T-cell (primary cell): ENCODE measurements at regions not wholly inside any gene's neighbourhood (a gene's known extent, or its start where the extent isn't known, plus 50 kb on each side); places are given as distances from the start of the nearest gene placed in this dataset.

Source experiments
- ATAC-seq, 4 experiments: fragments of 200-7000 bp in 3 of 4; fragments of 150-1000 bp in 1 of 4; cut with Tn5 transposase; replicated peaks in 1 of 4; 1 replicate in 3 of 4; 2 replicates in 1 of 4; pipeline ENCODE4 v1.10.0; 2021; ENCODE audit warnings: moderate library complexity in 3 of 4, mild to moderate bottlenecking in 2 of 4, moderate number of reproducible peaks in 1 of 4
- CTCF ChIA-PET, 2 donors: fragments of 300-600 bp; sonication (Branson Sonifier 250); formaldehyde crosslinking; loops; one replicate each; lab custom pipeline; 2022; ENCODE audit warnings: antibody characterized with exemption in 2 of 2; lab: Charles Lee
- POLR2A ChIA-PET, 2 donors: fragments of 300-600 bp; sonication (Branson Sonifier 250); formaldehyde crosslinking; loops; one replicate each; lab custom pipeline; 2022; ENCODE audit warnings: antibody characterized with exemption in 2 of 2; lab: Charles Lee
- DNase-seq, 35 experiments: peaks; one replicate each; pipeline versions ENCODE4 v3.0.0 to v3.0.0-alpha.2; 2013 to 2023
- H3K27ac ChIP-seq: one replicate; pipeline ENCODE4 v1.5.1; 2013; ENCODE audit warnings: low read length
- H3K27me3 ChIP-seq, 2 experiments: replicated peaks in 1 of 2; 1 replicate in 1 of 2; 2 replicates in 1 of 2; pipeline versions ENCODE4 v1.6.1 to v1.7.0; 2013; ENCODE audit warnings: low read length in 1 of 2, mixed read lengths in 1 of 2; ENCODE audit not compliant: control insufficient read depth in 2 of 2, insufficient read depth in 2 of 2; ENCODE audit errors: extremely low read depth in 1 of 2
- H3K36me3 ChIP-seq, 2 donors: 1 replicate in 1 of 2; 2 replicates in 1 of 2; pipeline versions ENCODE4 v1.6.1 to v1.7.0; 2013; ENCODE audit warnings: low read length in 1 of 2; ENCODE audit not compliant: control insufficient read depth in 2 of 2, insufficient read depth in 1 of 2; ENCODE audit errors: extremely low read depth in 1 of 2
- H3K4me1 ChIP-seq, 2 experiments: 1 replicate in 1 of 2; 2 replicates in 1 of 2; pipeline versions ENCODE4 v1.6.1 to v1.7.0; 2013; ENCODE audit warnings: low read length in 2 of 2, mixed read lengths in 1 of 2; ENCODE audit not compliant: insufficient read depth in 2 of 2, control insufficient read depth in 1 of 2; ENCODE audit errors: extremely low read depth in 1 of 2
- H3K4me3 ChIP-seq, 2 donors: 1 replicate in 1 of 2; 2 replicates in 1 of 2; pipeline versions ENCODE4 v1.5.1 to v1.7.0; 2013; ENCODE audit warnings: mild to moderate bottlenecking in 2 of 2, low read length in 1 of 2, moderate library complexity in 1 of 2; ENCODE audit not compliant: control insufficient read depth in 1 of 2; ENCODE audit errors: extremely low read depth in 1 of 2
- H3K9me3 ChIP-seq: 2 replicates; pipeline ENCODE4 v1.7.0; 2013
- H3K27ac Mint-ChIP-seq, 2 donors: one replicate each; pipeline ENCODE4 v1.8.0; 2020 to 2021; ENCODE audit warnings: mild to moderate bottlenecking in 2 of 2, mixed read lengths in 2 of 2
- H3K27me3 Mint-ChIP-seq, 2 donors: one replicate each; pipeline ENCODE4 v1.8.0; 2021 to 2022; ENCODE audit warnings: mixed read lengths in 2 of 2
- H3K36me3 Mint-ChIP-seq: one replicate; pipeline ENCODE4 v1.8.0; 2021; ENCODE audit warnings: mixed read lengths
- H3K4me1 Mint-ChIP-seq, 3 donors: one replicate each; pipeline ENCODE4 v1.8.0; 2020 to 2022; ENCODE audit warnings: mixed read lengths in 3 of 3, mild to moderate bottlenecking in 1 of 3
- H3K4me3 Mint-ChIP-seq, 3 donors: one replicate each; pipeline ENCODE4 v1.8.0; 2020 to 2022; ENCODE audit warnings: mild to moderate bottlenecking in 3 of 3, mixed read lengths in 3 of 3, moderate library complexity in 3 of 3
- H3K9me3 Mint-ChIP-seq, 3 donors: one replicate each; pipeline ENCODE4 v1.8.0; 2020 to 2022; ENCODE audit warnings: mixed read lengths in 3 of 3
- WGBS: methylation state at CpG from one replicate; pipeline ENCODE4 v1.1.5; 2013; ENCODE audit warnings: missing lambda C conversion rate; ENCODE audit not compliant: insufficient coverage; 5-methylcytosine and 5-hydroxymethylcytosine counted together

DNA sequence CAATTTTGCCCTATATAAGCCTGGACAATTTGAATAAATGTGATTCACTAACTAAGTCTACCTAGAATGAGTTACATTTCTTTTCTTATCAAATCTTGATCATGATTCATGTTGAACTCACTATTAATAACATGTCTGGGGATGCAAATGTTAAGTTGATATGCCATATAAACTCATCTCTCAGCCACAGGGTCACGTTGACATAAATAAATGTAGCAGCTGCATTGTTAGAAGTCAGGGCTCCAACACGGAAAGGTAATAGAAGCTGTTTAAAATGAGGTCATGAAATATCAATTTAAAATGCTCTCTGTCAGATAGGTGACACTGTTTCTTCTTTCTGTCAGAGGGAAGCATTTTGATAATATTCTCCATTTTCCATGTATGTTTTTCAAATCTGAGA lies 521.9 kb downstream of the CCDC85A start:
- no CpG with 5 or more reads among the region's 2 CpGs for WGBS
- H3K36me3 Mint-ChIP-seq = no peaks in the 10 kb centered on the region
- no peak overlapping the region for H3K27ac ChIP-seq
- H3K4me1 ChIP-seq = no peaks in the 10 kb centered on the region
- POLR2A ChIA-PET = no interaction called here
- no peaks in the 10 kb centered on the region for H3K36me3 ChIP-seq
- no peaks in the 10 kb centered on the region for H3K9me3 ChIP-seq
- H3K4me3 Mint-ChIP-seq = no peak overlapping the region
- no peak overlapping the region for H3K4me3 ChIP-seq
- DNase-seq = no peak
- H3K27me3 ChIP-seq = no peaks in the 10 kb centered on the region
- no peaks in the 10 kb centered on the region for H3K4me1 Mint-ChIP-seq
- peaks cover 5 to 19% (median 6%) of the 10 kb centered on the region in 3 donors for H3K9me3 Mint-ChIP-seq
- H3K27ac Mint-ChIP-seq = no peak overlapping the region
- CTCF ChIA-PET = no interaction called here
- ATAC-seq = no peak
- H3K27me3 Mint-ChIP-seq = no peaks in the 10 kb centered on the region

DNA sequence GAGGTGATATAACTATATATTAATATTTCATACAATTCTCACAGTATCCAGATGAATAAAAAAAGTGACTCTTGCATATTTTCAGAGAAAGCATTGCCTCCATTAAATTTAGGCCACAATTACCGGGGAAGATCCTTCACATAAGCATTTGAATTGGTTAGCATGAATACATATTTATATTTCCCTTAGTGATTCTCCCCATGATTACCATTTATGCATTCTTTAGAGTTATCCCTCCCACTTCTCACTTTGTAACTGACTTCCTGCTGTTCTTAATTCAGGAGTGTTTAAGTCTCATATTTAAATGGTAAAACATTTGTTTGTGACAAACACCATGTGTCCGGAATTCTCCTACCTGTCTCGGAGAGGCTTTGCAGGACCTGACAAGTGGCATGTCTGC lies 523.4 kb downstream of the CCDC85A start:
- no peaks in the 10 kb centered on the region for H3K27me3 ChIP-seq
- ATAC-seq (no peak), DNase-seq (no peak)
- H3K4me3 Mint-ChIP-seq = no peak overlapping the region
- H3K4me1 ChIP-seq = no peaks in the 10 kb centered on the region
- H3K4me3 ChIP-seq = no peak overlapping the region
- ChIA-PET POLR2A (no interaction called here), CTCF (no interaction called here)
- WGBS = 100% methylated on average over 2 of the region's 3 CpGs
- H3K27ac ChIP-seq = no peak overlapping the region
- no peaks in the 10 kb centered on the region for H3K36me3 ChIP-seq
- no peaks in the 10 kb centered on the region for H3K36me3 Mint-ChIP-seq
- no peak overlapping the region for H3K27ac Mint-ChIP-seq
- H3K27me3 Mint-ChIP-seq = no peaks in the 10 kb centered on the region
- no peaks in the 10 kb centered on the region for H3K9me3 ChIP-seq
- no peaks in the 10 kb centered on the region for H3K4me1 Mint-ChIP-seq
- H3K9me3 Mint-ChIP-seq = peaks cover 0 to 19% (median 4%) of the 10 kb centered on the region in 3 donors

- no peak overlapping the region for H3K27ac ChIP-seq
- ChIA-PET POLR2A (no interaction called here), CTCF (no interaction called here)
- no peaks in the 10 kb centered on the region for H3K27me3 Mint-ChIP-seq
- no peak overlapping the region for H3K4me3 ChIP-seq
- no peak overlapping the region for H3K4me3 Mint-ChIP-seq
- no peaks in the 10 kb centered on the region for H3K9me3 ChIP-seq
- no peaks in the 10 kb centered on the region for H3K4me1 ChIP-seq
- no peak for ATAC-seq
- peaks cover 0 to 22% (median 5%) of the 10 kb centered on the region in 3 donors for H3K9me3 Mint-ChIP-seq
- H3K27me3 ChIP-seq = no peaks in the 10 kb centered on the region
- WGBS = no CpG with 5 or more reads among the region's 2 CpGs
- no peak for DNase-seq
- H3K36me3 ChIP-seq = no peaks in the 10 kb centered on the region
- no peak overlapping the region for H3K27ac Mint-ChIP-seq
- no peaks in the 10 kb centered on the region for H3K36me3 Mint-ChIP-seq
- no peaks in the 10 kb centered on the region for H3K4me1 Mint-ChIP-seq
Measured at GRCh38 chr2:56707650-56708049, 523.9 kb downstream of the CCDC85A start.

- Histone ChIP-seq H3K4me1 (no peaks in the 10 kb centered on the region), H3K4me3 (no peak overlapping the region), H3K27ac (no peak overlapping the region), H3K27me3 (no peaks in the 10 kb centered on the region), H3K36me3 (no peaks in the 10 kb centered on the region), H3K9me3 (no peaks in the 10 kb centered on the region)
- no peaks in the 10 kb centered on the region for H3K36me3 Mint-ChIP-seq
- no peak overlapping the region for H3K4me3 Mint-ChIP-seq
- H3K27ac Mint-ChIP-seq = no peak overlapping the region
- no peaks in the 10 kb centered on the region for H3K4me1 Mint-ChIP-seq
- CTCF ChIA-PET = no interaction called here
- DNase-seq = no peak
- H3K27me3 Mint-ChIP-seq = no peaks in the 10 kb centered on the region
- ATAC-seq = no peak
- peaks cover 0 to 22% (median 11%) of the 10 kb centered on the region in 3 donors for H3K9me3 Mint-ChIP-seq
- POLR2A ChIA-PET = no interaction called here
- 80% methylated on average over 2 of the region's 3 CpGs for WGBS
Measured at GRCh38 chr2:56709181-56709580, 525.4 kb downstream of the CCDC85A start.

DNA sequence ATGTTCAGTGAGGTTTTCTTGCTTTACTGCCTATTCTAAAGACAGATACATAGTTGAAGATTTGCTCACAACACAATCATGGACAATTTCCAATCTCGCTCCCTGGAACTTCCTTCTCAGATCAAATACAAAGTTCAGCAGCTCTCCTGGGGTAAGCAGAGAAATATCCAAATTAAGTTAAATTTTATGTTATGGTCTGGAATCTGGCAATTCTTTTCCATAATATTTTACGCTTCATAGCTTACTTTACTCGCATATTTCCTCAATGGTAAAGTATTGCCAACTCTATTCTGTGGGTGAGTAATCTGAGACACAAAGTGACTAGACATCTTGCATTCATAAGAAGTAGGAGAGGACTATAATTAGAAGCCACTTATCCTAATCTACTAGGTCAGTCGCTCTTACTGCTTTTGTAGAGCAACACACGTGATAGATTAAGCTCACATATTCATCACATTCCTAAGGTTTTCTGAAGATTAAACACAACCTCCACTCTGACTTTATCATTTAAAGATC lies 529.4 kb downstream of the CCDC85A start:
- Histone ChIP-seq H3K36me3 (no peaks in the 10 kb centered on the region), H3K4me3 (no peak overlapping the region), H3K27me3 (no peaks in the 10 kb centered on the region), H3K27ac (no peak overlapping the region), H3K9me3 (no peaks in the 10 kb centered on the region), H3K4me1 (no peaks in the 10 kb centered on the region)
- no CpG with 5 or more reads among the region's 5 CpGs for WGBS
- no peaks in the 10 kb centered on the region for H3K36me3 Mint-ChIP-seq
- ATAC-seq (no peak), DNase-seq (no peak)
- no peaks in the 10 kb centered on the region for H3K4me1 Mint-ChIP-seq
- H3K4me3 Mint-ChIP-seq = no peak overlapping the region
- H3K27me3 Mint-ChIP-seq = no peaks in the 10 kb centered on the region
- ChIA-PET POLR2A (no interaction called here), CTCF (no interaction called here)
- no peak overlapping the region for H3K27ac Mint-ChIP-seq
- H3K9me3 Mint-ChIP-seq = peaks cover 0 to 28% (median 15%) of the 10 kb centered on the region in 3 donors

GRCh38 chr2:56713978-56714377 lies 530.2 kb downstream of the CCDC85A start:
- H3K36me3 ChIP-seq = no peaks in the 10 kb centered on the region
- no CpG with 5 or more reads among the region's 1 CpG for WGBS
- DNase-seq (no peak), ATAC-seq (no peak)
- H3K4me3 ChIP-seq = no peak overlapping the region
- Mint-ChIP-seq H3K4me1 (no peaks in the 10 kb centered on the region), H3K27ac (no peak overlapping the region), H3K4me3 (no peak overlapping the region), H3K36me3 (no peaks in the 10 kb centered on the region), H3K27me3 (no peaks in the 10 kb centered on the region), H3K9me3 (peaks cover 3 to 30% (median 17%) of the 10 kb centered on the region in 3 donors)
- H3K9me3 ChIP-seq = no peaks in the 10 kb centered on the region
- ChIA-PET CTCF (no interaction called here), POLR2A (no interaction called here)
- H3K27ac ChIP-seq = no peak overlapping the region
- H3K4me1 ChIP-seq = no peaks in the 10 kb centered on the region
- no peaks in the 10 kb centered on the region for H3K27me3 ChIP-seq

- H3K9me3 Mint-ChIP-seq = peaks cover 5 to 31% (median 17%) of the 10 kb centered on the region in 3 donors
- ATAC-seq = no peak
- POLR2A ChIA-PET = no interaction called here
- CTCF ChIA-PET = no interaction called here
- H3K27me3 ChIP-seq = no peaks in the 10 kb centered on the region
- no peak overlapping the region for H3K4me3 ChIP-seq
- H3K27me3 Mint-ChIP-seq = no peaks in the 10 kb centered on the region
- H3K36me3 Mint-ChIP-seq = no peaks in the 10 kb centered on the region
- H3K4me1 Mint-ChIP-seq = no peaks in the 10 kb centered on the region
- DNase-seq = no peak
- WGBS = 33% methylated on average over 1 of the region's 7 CpGs
- no peaks in the 10 kb centered on the region for H3K36me3 ChIP-seq
- H3K4me1 ChIP-seq = no peaks in the 10 kb centered on the region
- H3K4me3 Mint-ChIP-seq = no peak overlapping the region
- H3K27ac Mint-ChIP-seq = no peak overlapping the region
- H3K27ac ChIP-seq = no peak overlapping the region
- H3K9me3 ChIP-seq = no peaks in the 10 kb centered on the region
Measured at GRCh38 chr2:56714400-56714799, 530.6 kb downstream of the CCDC85A start.
